DMS79 (cell line): ENCODE measurements at regions not wholly inside any gene's neighbourhood (a gene's known extent, or its start where the extent isn't known, plus 50 kb on each side); places are given as distances from the start of the nearest gene placed in this dataset.

Experiments used
- DNase-seq: peaks from one replicate; lab custom pipeline; 2025; lab: John Stamatoyannopoulos, UW

- no peak for DNase-seq
Measured at GRCh38 chr2:67625178-67625577, 228.0 kb downstream of the ETAA1 start.

- no peak for DNase-seq
Measured at GRCh38 chr2:67625690-67626475, 228.8 kb downstream of the ETAA1 start.

- no peak for DNase-seq
Measured at GRCh38 chr2:67626656-67627055, 229.5 kb downstream of the ETAA1 start.

GRCh38 chr2:67627456-67628207 lies 230.5 kb downstream of the ETAA1 start:
- DNase-seq = no peak

- peak; percentile 70 for DNase-seq
Measured at GRCh38 chr2:67628892-67629291, 231.8 kb downstream of the ETAA1 start.

GRCh38 chr2:67631483-67631882 lies 234.3 kb downstream of the ETAA1 start:
- DNase-seq = no peak

GRCh38 chr2:67633212-67633856 lies 236.2 kb downstream of the ETAA1 start:
- no peak for DNase-seq

GRCh38 chr2:67638146-67638545 lies 241.0 kb downstream of the ETAA1 start:
- no peak for DNase-seq

- no peak for DNase-seq
Measured at GRCh38 chr2:67641312-67642045, 244.3 kb downstream of the ETAA1 start.

GRCh38 chr2:67642046-67642382 lies 244.9 kb downstream of the ETAA1 start:
- no peak for DNase-seq

- no peak for DNase-seq
Measured at GRCh38 chr2:67642961-67643360, 245.8 kb downstream of the ETAA1 start.

GRCh38 chr2:67645280-67646138 lies 248.4 kb downstream of the ETAA1 start:
- DNase-seq = no peak

- DNase-seq = no peak
Measured at GRCh38 chr2:67646714-67647333, 249.7 kb downstream of the ETAA1 start.

GRCh38 chr2:67649331-67650261 lies 252.5 kb downstream of the ETAA1 start:
- no peak for DNase-seq

- no peak for DNase-seq
Measured at GRCh38 chr2:67650291-67651133, 253.4 kb downstream of the ETAA1 start.

- no peak for DNase-seq
Measured at GRCh38 chr2:67651565-67651964, 254.4 kb downstream of the ETAA1 start.

GRCh38 chr2:67652679-67653078 lies 255.5 kb downstream of the ETAA1 start:
- no peak for DNase-seq

GRCh38 chr2:67656875-67657274 lies 259.7 kb downstream of the ETAA1 start:
- DNase-seq = no peak

GRCh38 chr2:67658820-67659219 lies 261.7 kb downstream of the ETAA1 start:
- DNase-seq = no peak
